ENCODE measurements at regions not wholly inside any gene's neighbourhood (a gene's known extent, or its start where the extent isn't known, plus 50 kb on each side); places are given as distances from the start of the nearest gene placed in this dataset.
"Not testable (repeated sequence)": the region's sequence is repeated elsewhere in the genome, so short reads cannot be mapped to it uniquely, and the experiment has no call there.

DNA sequence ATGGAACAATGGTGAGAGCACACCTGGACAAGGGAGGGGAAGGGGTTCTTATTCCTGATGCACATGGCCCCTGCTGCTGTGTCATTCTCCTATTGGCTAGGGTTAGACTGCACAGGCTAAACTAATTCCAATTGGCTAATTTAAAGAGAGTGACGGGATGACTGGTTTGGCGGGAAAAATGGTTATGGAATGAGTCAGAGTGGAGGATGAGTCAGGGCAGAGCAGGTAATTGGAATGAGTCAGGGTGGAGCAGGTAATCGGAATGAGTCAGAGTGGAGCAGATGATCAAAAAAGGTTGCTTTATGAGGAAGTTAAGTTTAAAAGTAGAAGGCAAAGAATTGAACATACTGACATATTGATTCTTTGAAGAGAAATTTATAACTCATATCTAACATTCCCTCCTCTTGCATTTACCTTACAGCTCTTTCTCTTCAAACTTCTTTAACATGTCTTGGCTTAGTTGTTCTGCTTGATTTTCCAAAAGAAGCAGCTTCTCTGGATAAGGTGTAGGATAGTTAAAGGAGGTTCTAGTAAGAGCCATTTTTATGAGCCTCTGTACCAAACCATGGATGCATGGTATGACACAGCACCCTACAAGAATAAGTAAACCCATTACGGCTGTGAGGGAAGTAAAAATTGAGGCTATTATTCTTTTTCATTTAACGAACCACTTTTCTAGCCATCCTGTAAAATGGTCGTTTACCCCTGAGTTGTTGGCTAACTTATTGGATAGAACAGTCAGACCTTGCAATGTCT, 107.8 kb downstream of the TMEM167A start:
- H3K4me3 ChIP-seq (ENCODE audit: low read depth, low read length); H3K36me3 ChIP-seq; H3K27me3 ChIP-seq (ENCODE audit: insufficient read depth, low read depth, severe bottlenecking); H3K27ac ChIP-seq; DNase-seq; H3K9me3 ChIP-seq (ENCODE audit: severe bottlenecking): not testable (repeated sequence)

DNA sequence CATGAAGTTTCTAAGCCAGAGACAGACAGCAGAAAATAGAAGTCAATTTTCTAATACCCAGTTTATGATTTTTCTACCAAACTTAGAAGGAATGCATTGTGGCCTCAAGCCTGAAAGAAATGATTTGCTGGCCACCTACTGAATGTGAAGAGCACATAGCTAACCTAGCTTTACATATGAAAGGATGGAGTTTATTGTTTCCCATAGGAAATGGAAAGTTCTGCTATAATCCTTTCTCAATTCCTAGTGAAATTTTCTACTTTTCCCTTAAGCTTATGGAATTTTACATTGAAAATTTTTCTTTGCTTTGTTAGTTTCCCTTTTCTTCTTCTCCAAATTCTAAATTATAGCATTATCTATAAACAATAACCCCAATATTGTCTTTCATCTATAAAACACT, 110.1 kb downstream of the TMEM167A start:
- no peaks in the 10 kb centered on the region for H3K27me3 ChIP-seq (ENCODE audit: insufficient read depth, low read depth, severe bottlenecking)
- TF ChIP-seq, protein P1, sequence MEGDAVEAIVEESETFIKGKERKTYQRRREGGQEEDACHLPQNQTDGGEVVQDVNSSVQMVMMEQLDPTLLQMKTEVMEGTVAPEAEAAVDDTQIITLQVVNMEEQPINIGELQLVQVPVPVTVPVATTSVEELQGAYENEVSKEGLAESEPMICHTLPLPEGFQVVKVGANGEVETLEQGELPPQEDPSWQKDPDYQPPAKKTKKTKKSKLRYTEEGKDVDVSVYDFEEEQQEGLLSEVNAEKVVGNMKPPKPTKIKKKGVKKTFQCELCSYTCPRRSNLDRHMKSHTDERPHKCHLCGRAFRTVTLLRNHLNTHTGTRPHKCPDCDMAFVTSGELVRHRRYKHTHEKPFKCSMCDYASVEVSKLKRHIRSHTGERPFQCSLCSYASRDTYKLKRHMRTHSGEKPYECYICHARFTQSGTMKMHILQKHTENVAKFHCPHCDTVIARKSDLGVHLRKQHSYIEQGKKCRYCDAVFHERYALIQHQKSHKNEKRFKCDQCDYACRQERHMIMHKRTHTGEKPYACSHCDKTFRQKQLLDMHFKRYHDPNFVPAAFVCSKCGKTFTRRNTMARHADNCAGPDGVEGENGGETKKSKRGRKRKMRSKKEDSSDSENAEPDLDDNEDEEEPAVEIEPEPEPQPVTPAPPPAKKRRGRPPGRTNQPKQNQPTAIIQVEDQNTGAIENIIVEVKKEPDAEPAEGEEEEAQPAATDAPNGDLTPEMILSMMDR (IDR thresholded peaks at IDR 0.05; ENCODE audit: low read depth, low read length), result no peak
- H3K9me3 ChIP-seq (ENCODE audit: severe bottlenecking), result no peaks in the 10 kb centered on the region
- no peak overlapping the region for H3K4me3 ChIP-seq (ENCODE audit: low read depth, low read length)
- H3K27ac ChIP-seq, result no peak overlapping the region
- no peak for DNase-seq
- no peaks in the 10 kb centered on the region for H3K36me3 ChIP-seq

DNA sequence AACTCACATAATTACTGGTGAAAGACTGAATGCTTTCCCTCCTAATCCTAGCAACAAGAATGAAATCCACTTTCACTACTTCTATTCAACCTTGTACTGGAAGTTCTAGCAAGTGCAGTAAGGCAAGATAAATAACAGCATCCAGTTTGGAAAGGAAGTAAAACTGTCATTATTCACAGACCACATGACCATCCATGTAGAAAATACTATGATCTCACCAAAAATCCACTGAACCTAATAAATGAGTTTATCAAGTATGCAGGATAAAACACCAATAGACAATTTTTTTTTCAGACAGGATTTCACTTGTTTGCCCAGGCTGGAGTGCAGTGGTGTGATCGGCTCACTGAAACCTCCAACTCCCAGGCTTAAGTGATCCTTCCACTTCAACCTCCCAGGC, 117.7 kb downstream of the TMEM167A start:
- TF ChIP-seq, protein P1 (IDR thresholded peaks at IDR 0.05; ENCODE audit: low read depth, low read length), result no peak
- no peak for DNase-seq

DNA sequence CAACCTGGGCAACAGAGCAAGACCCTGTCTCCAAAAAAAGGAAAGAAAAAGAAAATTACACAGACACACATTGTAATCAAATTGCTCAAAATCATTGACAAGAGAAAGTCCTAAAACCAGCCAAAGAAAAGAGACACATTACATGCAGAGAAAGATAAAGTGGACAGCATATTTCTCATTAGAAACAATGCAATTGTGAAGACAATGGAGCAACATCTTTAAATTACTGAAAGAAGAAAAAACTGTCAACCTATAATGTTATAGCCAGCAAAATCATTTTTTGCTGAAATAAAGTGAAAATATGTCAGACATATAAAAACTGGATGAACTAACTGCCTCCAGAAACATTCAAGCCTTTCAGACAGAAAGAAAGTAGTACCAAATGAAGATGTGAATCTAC, 120.6 kb downstream of the TMEM167A start:
- TF ChIP-seq, protein P1 (IDR thresholded peaks at IDR 0.05; ENCODE audit: low read depth, low read length), result no peak
- Histone ChIP-seq H3K27me3 (ENCODE audit: insufficient read depth, low read depth, severe bottlenecking) (no peaks in the 10 kb centered on the region), H3K4me3 (ENCODE audit: low read depth, low read length) (no peak overlapping the region), H3K36me3 (no peaks in the 10 kb centered on the region), H3K27ac (no peak overlapping the region), H3K9me3 (ENCODE audit: severe bottlenecking) (no peaks in the 10 kb centered on the region)
- no peak for DNase-seq

More for the DNA sequence above, 117.7 kb downstream of the TMEM167A start:
- no peak overlapping the region for H3K4me3 ChIP-seq (ENCODE audit: low read depth, low read length)
- H3K27me3 ChIP-seq (ENCODE audit: insufficient read depth, low read depth, severe bottlenecking), result no peaks in the 10 kb centered on the region
- no peaks in the 10 kb centered on the region for H3K9me3 ChIP-seq (ENCODE audit: severe bottlenecking)
- H3K36me3 ChIP-seq, result no peaks in the 10 kb centered on the region
- no peak overlapping the region for H3K27ac ChIP-seq

DNA sequence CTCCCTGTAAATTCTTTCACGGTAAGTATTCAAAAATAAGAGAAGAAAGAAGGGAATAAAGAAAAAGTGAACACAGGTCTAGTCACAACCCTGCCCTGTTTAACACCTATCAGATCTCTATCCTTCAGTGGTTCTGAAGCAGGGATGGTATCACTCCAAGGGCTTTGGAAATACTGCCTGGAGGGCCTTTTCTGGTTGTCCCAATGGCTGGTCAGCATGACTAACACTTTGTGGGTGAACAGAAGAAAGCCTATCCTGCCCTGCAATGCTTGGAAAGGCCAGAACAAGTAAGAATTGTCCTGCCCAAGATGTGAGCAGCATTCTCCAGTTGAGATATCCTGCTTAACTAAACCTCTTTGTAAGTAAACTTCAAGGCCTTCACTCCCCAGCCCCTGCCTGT, 124.9 kb downstream of the TMEM167A start:
- H3K27ac ChIP-seq, result no peak overlapping the region
- H3K4me3 ChIP-seq (ENCODE audit: low read depth, low read length), result no peak overlapping the region
- no peaks in the 10 kb centered on the region for H3K27me3 ChIP-seq (ENCODE audit: insufficient read depth, low read depth, severe bottlenecking)
- TF ChIP-seq, protein P1 (IDR thresholded peaks at IDR 0.05; ENCODE audit: low read depth, low read length), result no peak
- DNase-seq, result no peak
- no peaks in the 10 kb centered on the region for H3K9me3 ChIP-seq (ENCODE audit: severe bottlenecking)
- H3K36me3 ChIP-seq, result no peaks in the 10 kb centered on the region

DNA sequence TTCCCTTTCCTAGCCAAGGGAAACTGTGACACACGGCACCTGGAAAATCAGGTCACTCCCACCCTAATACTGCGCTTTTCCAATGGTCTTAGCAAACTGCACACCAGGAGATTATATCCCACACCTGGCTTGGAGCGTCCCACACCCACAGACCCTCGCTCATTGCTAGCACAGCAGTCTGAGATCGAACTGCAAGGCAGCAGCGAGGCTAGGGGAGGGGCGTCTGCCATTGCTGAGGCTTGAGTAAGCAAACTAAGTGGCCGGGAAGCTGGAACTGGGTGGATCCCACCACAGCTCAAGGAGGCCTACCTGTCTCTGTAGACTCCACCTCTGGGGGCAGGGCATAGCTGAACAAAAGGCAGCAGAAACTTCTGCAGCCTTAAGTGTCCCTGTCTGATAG, 132.9 kb downstream of the TMEM167A start:
- not testable (repeated sequence) for H3K4me3 ChIP-seq (ENCODE audit: low read depth, low read length); H3K36me3 ChIP-seq; H3K27ac ChIP-seq; DNase-seq; H3K9me3 ChIP-seq (ENCODE audit: severe bottlenecking); H3K27me3 ChIP-seq (ENCODE audit: insufficient read depth, low read depth, severe bottlenecking)

Data from WERI-Rb-1 (cell line).